ENCODE measurements at regions not wholly inside any gene's neighbourhood (a gene's known extent, or its start where the extent isn't known, plus 50 kb on each side); places are given as distances from the start of the nearest gene placed in this dataset.
A peak's percentile ranks its signal among the peaks of the same experiment; 100 is the strongest.
"Not testable (repeated sequence)": the region's sequence is repeated elsewhere in the genome, so short reads cannot be mapped to it uniquely, and the experiment has no call there.

DNA sequence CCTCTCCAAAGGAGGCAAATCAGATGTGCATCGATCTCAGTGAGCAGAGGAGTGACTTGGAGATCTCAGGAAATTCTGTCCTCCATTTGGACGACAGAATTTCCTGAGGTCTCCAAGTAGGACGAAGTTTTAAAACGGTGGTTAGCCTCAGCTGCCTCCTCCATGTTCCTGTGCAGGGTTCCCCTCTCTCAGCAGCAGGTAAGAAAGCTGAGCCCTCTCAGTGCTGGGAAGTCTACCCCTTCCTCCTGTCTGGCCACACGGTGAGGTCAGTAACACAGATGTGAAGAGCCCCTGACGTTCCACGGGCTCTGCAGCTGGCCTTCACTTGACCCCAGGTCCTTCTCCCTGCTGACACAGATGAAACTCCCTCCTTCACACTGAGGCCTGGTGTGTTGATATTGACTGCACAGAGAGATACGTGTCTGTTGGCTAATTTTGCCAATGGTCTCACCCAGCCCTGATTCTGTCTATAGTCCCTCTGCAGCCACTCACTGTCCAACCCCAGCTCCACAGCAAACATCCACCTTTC is 607.4 kb upstream of the B3GAT1 start:
- WGBS: 59% methylated on average over 8 of the region's 8 CpGs
- no peaks in the 10 kb centered on the region for H3K36me3 ChIP-seq
- intact Hi-C loops (cut with DNase I): no loop called here

DNA sequence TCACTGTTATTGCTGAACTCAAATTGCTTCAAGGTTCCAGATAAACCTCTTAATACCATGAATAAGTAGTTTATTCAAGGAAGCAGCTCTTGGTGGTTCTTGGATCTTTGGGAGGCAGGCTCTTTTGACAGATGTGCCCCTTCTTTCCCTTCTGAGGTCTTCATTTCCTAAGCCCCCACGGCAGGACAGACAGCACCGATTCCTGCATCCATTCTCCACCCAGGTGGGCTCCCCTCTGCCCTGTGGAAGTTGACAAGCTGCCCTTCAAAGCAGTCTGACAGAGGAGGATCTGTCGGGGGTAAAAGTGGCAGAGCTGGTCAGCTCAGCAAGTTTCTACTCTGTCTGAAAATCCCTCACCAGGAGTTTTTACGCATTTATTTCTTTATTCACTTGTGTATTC is 605.3 kb upstream of the B3GAT1 start:
- TF ChIP-seq, protein P1, sequence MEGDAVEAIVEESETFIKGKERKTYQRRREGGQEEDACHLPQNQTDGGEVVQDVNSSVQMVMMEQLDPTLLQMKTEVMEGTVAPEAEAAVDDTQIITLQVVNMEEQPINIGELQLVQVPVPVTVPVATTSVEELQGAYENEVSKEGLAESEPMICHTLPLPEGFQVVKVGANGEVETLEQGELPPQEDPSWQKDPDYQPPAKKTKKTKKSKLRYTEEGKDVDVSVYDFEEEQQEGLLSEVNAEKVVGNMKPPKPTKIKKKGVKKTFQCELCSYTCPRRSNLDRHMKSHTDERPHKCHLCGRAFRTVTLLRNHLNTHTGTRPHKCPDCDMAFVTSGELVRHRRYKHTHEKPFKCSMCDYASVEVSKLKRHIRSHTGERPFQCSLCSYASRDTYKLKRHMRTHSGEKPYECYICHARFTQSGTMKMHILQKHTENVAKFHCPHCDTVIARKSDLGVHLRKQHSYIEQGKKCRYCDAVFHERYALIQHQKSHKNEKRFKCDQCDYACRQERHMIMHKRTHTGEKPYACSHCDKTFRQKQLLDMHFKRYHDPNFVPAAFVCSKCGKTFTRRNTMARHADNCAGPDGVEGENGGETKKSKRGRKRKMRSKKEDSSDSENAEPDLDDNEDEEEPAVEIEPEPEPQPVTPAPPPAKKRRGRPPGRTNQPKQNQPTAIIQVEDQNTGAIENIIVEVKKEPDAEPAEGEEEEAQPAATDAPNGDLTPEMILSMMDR (IDR thresholded peaks at IDR 0.05): no peak
- TF ChIP-seq POLR2A (IDR thresholded peaks at IDR 0.05; ENCODE audit: low read depth): no peak
- no peak for TF ChIP-seq EP300 (IDR thresholded peaks at IDR 0.05)
- TF ChIP-seq POLR2AphosphoS5 (IDR thresholded peaks at IDR 0.05): no peak
- WGBS: 81% methylated on average over 4 of the region's 4 CpGs
- DNase-seq (ENCODE audit: extremely low spot score): peak; percentile 66
- Histone ChIP-seq H3K36me3 (no peaks in the 10 kb centered on the region), H3K4me1 (no peaks in the 10 kb centered on the region), H3K27ac (replicated peaks in 1 of 4) (no peak overlapping the region), H3K27me3 (peaks cover 0 to 15% (median 0%) of the 10 kb centered on the region in 4 donors), H3K4me3 (no peak overlapping the region), H3K9me3 (peaks cover 0 to 4% (median 0%) of the 10 kb centered on the region in 4 donors)
- intact Hi-C loops (cut with DNase I): no loop called here

More for the DNA sequence above, 607.4 kb upstream of the B3GAT1 start:
- H3K4me3 ChIP-seq: no peak overlapping the region
- H3K27ac ChIP-seq (replicated peaks in 1 of 4): no peak overlapping the region
- no peaks in the 10 kb centered on the region for H3K4me1 ChIP-seq
- TF ChIP-seq, protein P1 (IDR thresholded peaks at IDR 0.05): no peak
- TF ChIP-seq EP300 (IDR thresholded peaks at IDR 0.05): no peak
- TF ChIP-seq POLR2AphosphoS5 (IDR thresholded peaks at IDR 0.05): no peak
- TF ChIP-seq POLR2A (IDR thresholded peaks at IDR 0.05; ENCODE audit: low read depth): no peak
- H3K9me3 ChIP-seq: no peaks in the 10 kb centered on the region
- peaks cover 0 to 15% (median 0%) of the 10 kb centered on the region in 4 donors for H3K27me3 ChIP-seq
- peak; percentile 55 for DNase-seq (ENCODE audit: extremely low spot score)

DNA sequence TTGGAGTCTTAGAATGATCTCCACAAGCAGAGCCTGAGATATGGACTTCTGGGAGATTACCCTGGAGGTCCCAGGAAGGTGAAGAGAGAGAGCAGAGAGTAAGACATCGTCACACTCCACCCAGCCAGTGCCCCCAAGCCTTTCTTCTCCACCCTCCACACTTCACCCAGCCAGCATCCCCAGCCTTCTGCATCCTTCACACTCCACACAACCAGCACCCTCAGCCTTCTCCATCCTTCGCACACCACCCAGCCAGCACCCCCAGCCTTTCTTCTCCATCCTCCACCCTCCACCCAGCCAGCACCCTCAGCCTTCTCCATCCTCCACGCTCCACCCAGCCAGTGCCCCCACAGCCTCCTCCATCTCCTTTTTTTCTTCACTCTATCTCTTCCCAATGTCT is 603.9 kb upstream of the B3GAT1 start:
- peak; percentile 70 for DNase-seq (ENCODE audit: extremely low spot score)
- no peak for TF ChIP-seq POLR2AphosphoS5 (IDR thresholded peaks at IDR 0.05)
- TF ChIP-seq EP300 (IDR thresholded peaks at IDR 0.05): no peak
- TF ChIP-seq POLR2A (IDR thresholded peaks at IDR 0.05; ENCODE audit: low read depth): no peak
- TF ChIP-seq, protein P1 (IDR thresholded peaks at IDR 0.05): no peak
- H3K4me3 ChIP-seq: no peak overlapping the region
- no peaks in the 10 kb centered on the region for H3K36me3 ChIP-seq
- intact Hi-C loops (cut with DNase I): no loop called here
- H3K27ac ChIP-seq (replicated peaks in 1 of 4): no peak overlapping the region
- H3K27me3 ChIP-seq: peaks cover 0 to 15% (median 0%) of the 10 kb centered on the region in 4 donors
- peaks cover 0 to 4% (median 0%) of the 10 kb centered on the region in 4 donors for H3K9me3 ChIP-seq
- no peaks in the 10 kb centered on the region for H3K4me1 ChIP-seq
- WGBS: 64% methylated on average over 3 of the region's 3 CpGs

DNA sequence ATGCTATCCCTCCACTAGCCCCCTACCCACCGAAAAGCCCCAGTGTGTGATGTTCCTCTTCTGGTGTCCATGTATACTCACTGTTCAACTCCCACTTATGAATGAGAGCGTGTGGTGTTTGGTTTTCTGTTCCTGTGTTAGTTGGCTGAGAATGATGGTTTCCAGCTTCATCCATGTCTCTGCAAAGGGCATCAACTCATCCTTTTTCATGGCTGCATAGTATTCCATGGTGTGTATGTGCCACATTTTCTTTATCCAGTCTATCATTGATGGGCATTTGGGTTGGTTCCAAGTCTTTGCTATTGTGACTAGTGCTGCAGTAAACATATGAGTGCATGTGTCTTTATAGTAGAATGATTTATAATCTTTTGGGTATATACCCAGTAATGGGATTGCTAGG is 599.3 kb upstream of the B3GAT1 start:
- H3K27ac ChIP-seq (replicated peaks in 1 of 4); intact Hi-C loops (cut with DNase I); H3K4me1 ChIP-seq; H3K36me3 ChIP-seq; H3K9me3 ChIP-seq; H3K4me3 ChIP-seq: not testable (repeated sequence)
- DNase-seq (ENCODE audit: extremely low spot score): peak; percentile 29
- 97% methylated on average over 2 of the region's 2 CpGs for WGBS
- H3K27me3 ChIP-seq: peaks cover 0 to 23% (median 0%) of the 10 kb centered on the region in 4 donors

DNA sequence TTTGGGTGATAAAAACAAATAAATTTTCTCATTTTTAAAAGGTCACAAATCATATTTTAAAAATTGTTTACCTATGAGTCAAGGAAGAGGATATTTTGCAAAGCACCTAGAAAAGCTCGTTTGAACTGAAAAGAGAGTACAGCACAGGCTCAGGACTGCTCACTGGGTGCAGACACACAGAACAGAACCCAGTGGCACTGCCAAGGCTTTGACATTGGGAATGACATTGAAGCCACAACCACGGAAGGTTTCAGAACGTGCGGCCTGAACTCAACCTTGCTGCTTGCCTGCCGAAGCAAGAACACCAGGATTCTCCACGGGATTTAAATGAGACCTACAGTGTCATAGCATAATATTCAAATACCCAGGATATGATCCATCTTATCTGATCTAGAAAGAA is 597.1 kb upstream of the B3GAT1 start:
- DNase-seq (ENCODE audit: extremely low spot score): peak; percentile 37
- TF ChIP-seq POLR2AphosphoS5 (IDR thresholded peaks at IDR 0.05): no peak
- TF ChIP-seq, protein P1 (IDR thresholded peaks at IDR 0.05): no peak
- TF ChIP-seq POLR2A (IDR thresholded peaks at IDR 0.05; ENCODE audit: low read depth): no peak
- no peak for TF ChIP-seq EP300 (IDR thresholded peaks at IDR 0.05)
- H3K4me3 ChIP-seq: no peak overlapping the region
- intact Hi-C loops (cut with DNase I): no loop called here
- WGBS: 67% methylated on average over 6 of the region's 6 CpGs
- peaks cover 0 to 7% (median 0%) of the 10 kb centered on the region in 4 donors for H3K4me1 ChIP-seq
- H3K27me3 ChIP-seq: peaks cover 0 to 30% (median 0%) of the 10 kb centered on the region in 4 donors
- H3K36me3 ChIP-seq: no peaks in the 10 kb centered on the region
- H3K9me3 ChIP-seq: peaks cover 0 to 4% (median 0%) of the 10 kb centered on the region in 4 donors
- H3K27ac ChIP-seq (replicated peaks in 1 of 4): no peak overlapping the region

All from esophagus muscularis mucosa (tissue), 4 donors.